Vagina (tissue), 2 donors: ENCODE measurements at regions not wholly inside any gene's neighbourhood (a gene's known extent, or its start where the extent isn't known, plus 50 kb on each side); places are given as distances from the start of the nearest gene placed in this dataset.

Experiments
- DNase-seq, 2 donors: peaks; one replicate each; pipeline ENCODE4 v3.0.0-alpha.2; 2017; ENCODE audit errors: extremely low spot score in 2 of 2
- H3K27ac ChIP-seq: fragments of 200-600 bp; sonication (generic); one replicate; pipeline ENCODE4 v1.5.1; 2019
- H3K27me3 ChIP-seq: fragments of 200-600 bp; sonication (generic); one replicate; pipeline ENCODE4 v1.5.1; 2019
- H3K36me3 ChIP-seq, 2 donors: fragments of 200-600 bp; sonication (generic); one replicate each; pipeline ENCODE4 v1.5.1; 2017 to 2019
- H3K4me1 ChIP-seq: fragments of 200-600 bp; sonication (generic); one replicate; pipeline ENCODE4 v1.5.1; 2019
- H3K4me3 ChIP-seq, 2 donors: fragments of 200-600 bp; sonication (generic); 1 replicate in 1 of 2; 2 replicates in 1 of 2; pipeline ENCODE4 v1.5.1; 2016 to 2019
- H3K9me3 ChIP-seq: fragments of 200-600 bp; sonication (generic); one replicate; pipeline ENCODE4 v1.5.1; 2019
- CTCF ChIP-seq, 3 experiments: fragments of 450-650 bp in 2 of 3; fragments of 200-600 bp in 1 of 3; sonication (generic) in 1 of 3; IDR thresholded peaks; one replicate each; pipeline ENCODE4 v1.5.1; 2017 to 2019; ENCODE audit warnings: antibody characterized with exemption in 3 of 3, mild to moderate bottlenecking in 2 of 3, moderate library complexity in 2 of 3
- POLR2A ChIP-seq, 2 donors: fragments of 450-650 bp; IDR thresholded peaks; one replicate each; pipeline ENCODE4 v1.6.1; 2017; ENCODE audit warnings: antibody characterized with exemption in 2 of 2, mild to moderate bottlenecking in 2 of 2, moderate library complexity in 2 of 2
- POLR2AphosphoS5 ChIP-seq, 2 donors: sonication (generic); formaldehyde crosslinking; IDR thresholded peaks; one replicate each; pipeline ENCODE4 v1.9.0; 2017; ENCODE audit warnings: antibody characterized with exemption in 2 of 2, mild to moderate bottlenecking in 2 of 2, low read depth in 1 of 2; ENCODE audit not compliant: insufficient read depth in 1 of 2
- intact Hi-C: fragments of 100-400 bp; cut with DNase I; formaldehyde crosslinking; loops from one replicate; pipeline ENCODE4 v1.15.1; 2023

GRCh38 chr3:80252113-80252512, 484.3 kb upstream of the ROBO1 start:
- H3K9me3 ChIP-seq: no peaks in the 10 kb centered on the region
- no peaks in the 10 kb centered on the region for H3K4me1 ChIP-seq
- DNase-seq: no peak
- intact Hi-C loops: no loop called here
- no peaks in the 10 kb centered on the region for H3K27me3 ChIP-seq
- H3K27ac ChIP-seq: no peak overlapping the region
- no peaks in the 10 kb centered on the region for H3K36me3 ChIP-seq
- no peak overlapping the region for H3K4me3 ChIP-seq
- TF ChIP-seq CTCF (IDR thresholded peaks at IDR 0.05) (no peak), POLR2A (IDR thresholded peaks at IDR 0.05) (no peak), POLR2AphosphoS5 (IDR thresholded peaks at IDR 0.05; ENCODE audit: insufficient read depth in 1 of 2, low read depth in 1 of 2) (no peak)

DNA sequence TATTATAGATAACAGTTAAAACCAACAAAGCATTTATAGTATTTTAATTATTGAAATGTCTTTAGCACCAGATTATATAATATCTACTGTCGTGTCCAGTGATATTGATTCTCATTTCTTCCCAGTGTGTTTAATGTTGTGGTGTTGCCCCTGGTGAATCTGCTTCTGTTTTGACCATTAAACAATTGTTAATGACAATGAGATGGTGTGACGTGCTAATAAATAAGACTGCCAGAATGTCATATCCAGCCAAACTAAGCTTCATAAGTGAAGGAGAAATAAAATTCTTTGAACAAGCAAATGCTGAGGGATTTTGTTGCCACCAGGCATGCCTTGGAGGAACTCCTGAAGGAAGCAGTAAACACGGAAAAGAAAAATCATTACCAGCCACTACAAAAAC, 480.0 kb upstream of the ROBO1 start:
- Histone ChIP-seq H3K4me3 (no peak overlapping the region), H3K4me1 (no peaks in the 10 kb centered on the region), H3K27ac (no peak overlapping the region), H3K36me3 (no peaks in the 10 kb centered on the region), H3K27me3 (no peaks in the 10 kb centered on the region), H3K9me3 (no peaks in the 10 kb centered on the region)
- DNase-seq: no peak
- TF ChIP-seq POLR2A (IDR thresholded peaks at IDR 0.05) (no peak), CTCF (IDR thresholded peaks at IDR 0.05) (no peak), POLR2AphosphoS5 (IDR thresholded peaks at IDR 0.05; ENCODE audit: insufficient read depth in 1 of 2, low read depth in 1 of 2) (no peak)
- intact Hi-C loops: no loop called here

DNA sequence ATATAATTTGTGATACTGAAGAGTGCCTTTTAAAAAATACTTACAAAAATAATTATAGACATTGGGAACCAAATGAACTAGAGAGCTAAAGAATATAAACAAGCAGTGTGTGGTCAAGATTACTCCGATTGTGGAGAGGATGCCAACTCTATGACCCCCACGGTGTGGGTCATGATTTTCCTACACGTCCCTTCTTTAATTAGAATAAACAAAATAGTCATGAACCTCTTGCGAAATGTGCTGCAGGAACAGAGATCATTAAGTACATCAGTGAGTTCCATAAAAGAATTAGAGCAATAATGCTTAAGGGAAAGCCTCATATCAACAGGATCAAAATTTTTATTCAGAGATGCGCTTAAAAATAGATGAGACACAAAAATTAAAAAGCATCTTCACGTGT, 476.6 kb upstream of the ROBO1 start:
- TF ChIP-seq POLR2A (IDR thresholded peaks at IDR 0.05) (no peak), POLR2AphosphoS5 (IDR thresholded peaks at IDR 0.05; ENCODE audit: insufficient read depth in 1 of 2, low read depth in 1 of 2) (no peak), CTCF (IDR thresholded peaks at IDR 0.05) (no peak)
- H3K9me3 ChIP-seq: no peaks in the 10 kb centered on the region
- H3K4me3 ChIP-seq: no peak overlapping the region
- no peak overlapping the region for H3K27ac ChIP-seq
- intact Hi-C loops: no loop called here
- H3K36me3 ChIP-seq: no peaks in the 10 kb centered on the region
- no peak for DNase-seq
- no peaks in the 10 kb centered on the region for H3K27me3 ChIP-seq
- no peaks in the 10 kb centered on the region for H3K4me1 ChIP-seq

DNA sequence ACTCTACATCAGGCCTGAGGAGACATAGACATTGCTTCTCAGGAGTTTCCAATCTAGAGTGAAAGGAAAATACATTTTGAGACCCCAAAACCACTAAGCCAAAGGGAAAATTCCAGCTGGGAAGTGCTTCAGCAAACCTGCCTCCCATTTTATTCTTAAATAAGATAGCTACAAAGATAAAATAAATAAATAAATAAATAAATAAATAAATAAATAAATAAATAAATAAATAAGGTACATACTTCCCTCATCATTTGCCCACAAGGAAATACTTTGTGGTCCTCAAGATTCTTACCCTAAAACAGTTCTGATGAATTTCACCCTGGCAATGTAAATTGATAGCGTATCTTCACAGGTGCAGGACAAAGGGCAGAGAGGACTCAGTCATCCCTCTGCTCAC, 474.0 kb upstream of the ROBO1 start:
- TF ChIP-seq POLR2A (IDR thresholded peaks at IDR 0.05) (no peak), CTCF (IDR thresholded peaks at IDR 0.05) (no peak), POLR2AphosphoS5 (IDR thresholded peaks at IDR 0.05; ENCODE audit: insufficient read depth in 1 of 2, low read depth in 1 of 2) (no peak)
- no peaks in the 10 kb centered on the region for H3K4me1 ChIP-seq

DNA sequence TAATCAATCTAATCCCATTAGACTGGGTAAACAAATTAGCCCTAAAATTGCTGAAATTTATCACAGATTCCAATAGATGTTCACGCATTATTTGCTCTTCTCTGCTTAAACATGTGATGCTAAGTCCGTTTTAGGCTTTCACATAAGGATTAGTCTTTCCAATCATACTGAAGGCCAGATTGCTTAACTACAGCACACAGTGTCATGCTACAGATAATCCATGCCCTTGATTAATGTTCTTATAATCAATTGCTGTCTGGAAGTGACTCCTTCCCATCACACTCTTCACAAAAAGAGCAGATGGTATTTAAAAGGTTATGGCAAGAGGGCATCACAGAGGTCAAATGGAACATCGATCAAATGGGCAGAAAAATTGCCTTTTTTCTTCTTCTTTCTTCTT, 471.5 kb upstream of the ROBO1 start:
- Histone ChIP-seq H3K27me3 (no peaks in the 10 kb centered on the region), H3K27ac (no peak overlapping the region), H3K9me3 (no peaks in the 10 kb centered on the region), H3K36me3 (no peaks in the 10 kb centered on the region), H3K4me1 (no peaks in the 10 kb centered on the region), H3K4me3 (no peak overlapping the region)
- TF ChIP-seq POLR2AphosphoS5 (IDR thresholded peaks at IDR 0.05; ENCODE audit: insufficient read depth in 1 of 2, low read depth in 1 of 2) (no peak), CTCF (IDR thresholded peaks at IDR 0.05) (no peak), POLR2A (IDR thresholded peaks at IDR 0.05) (no peak)
- DNase-seq: no peak
- intact Hi-C loops: no loop called here

More for the DNA sequence above, 474.0 kb upstream of the ROBO1 start:
- no peak for DNase-seq
- Histone ChIP-seq H3K9me3 (no peaks in the 10 kb centered on the region), H3K4me3 (no peak overlapping the region), H3K27me3 (no peaks in the 10 kb centered on the region), H3K27ac (no peak overlapping the region), H3K36me3 (no peaks in the 10 kb centered on the region)
- intact Hi-C loops: no loop called here
